HG02981 (cell line): ENCODE measurements at regions not wholly inside any gene's neighbourhood (a gene's known extent, or its start where the extent isn't known, plus 50 kb on each side); places are given as distances from the start of the nearest gene placed in this dataset.

Experiments used
- ATAC-seq: cut with Tn5 transposase; IDR thresholded peaks from one replicate; pipeline ENCODE4 v1.9.1; 2021; ENCODE audit warnings: mild to moderate bottlenecking, moderate library complexity; ENCODE audit not compliant: unreplicated experiment

DNA sequence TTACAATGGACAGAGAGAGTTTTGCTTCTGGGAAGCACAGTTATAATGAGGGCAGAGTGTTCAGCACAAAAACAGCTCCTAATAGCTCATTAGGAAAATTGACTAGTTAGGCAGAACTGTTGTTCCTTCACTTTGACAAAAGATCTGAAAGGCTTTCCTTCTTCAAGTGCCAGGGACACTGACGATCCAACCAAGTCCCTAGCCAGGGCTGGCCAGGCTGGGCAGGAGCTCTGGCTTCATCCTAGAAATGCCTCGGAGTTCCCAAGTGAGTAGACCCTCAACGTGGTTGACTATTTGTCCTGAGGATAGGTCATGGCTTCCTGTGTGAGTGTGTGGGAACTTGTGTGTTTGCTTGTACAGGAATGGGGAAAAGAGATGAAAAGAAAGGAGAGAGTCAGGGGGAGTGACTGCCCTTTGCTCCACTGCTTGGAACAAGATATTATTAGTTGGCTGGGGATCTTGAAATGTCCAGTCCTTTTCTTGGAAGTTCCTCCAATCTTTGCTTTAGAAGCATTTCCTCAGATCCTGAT, 617.9 kb downstream of the NTRK3 start:
- no peak for ATAC-seq

DNA sequence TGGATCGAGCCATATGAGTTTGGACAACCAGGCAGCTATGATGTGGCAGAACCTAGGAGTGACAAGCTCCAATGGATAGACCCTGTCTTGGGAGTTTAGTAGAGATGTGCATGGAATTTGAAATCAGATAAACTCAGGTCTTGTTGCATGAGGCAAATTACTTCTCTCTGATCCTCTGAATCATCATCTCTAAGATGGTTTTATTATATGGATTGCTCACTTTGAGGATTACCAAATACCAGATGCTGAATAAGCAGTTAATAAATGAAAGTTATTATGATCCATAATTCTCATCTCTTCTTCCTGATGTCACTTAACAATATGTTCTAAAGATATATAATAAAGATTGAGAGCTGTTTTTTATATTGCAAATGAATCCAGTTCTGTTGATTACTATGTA, 622.2 kb downstream of the NTRK3 start:
- no peak for ATAC-seq

- no peak for ATAC-seq
These were observed 623.0 kb downstream of the NTRK3 start for GRCh38 chr15:87633525-87633924.

DNA sequence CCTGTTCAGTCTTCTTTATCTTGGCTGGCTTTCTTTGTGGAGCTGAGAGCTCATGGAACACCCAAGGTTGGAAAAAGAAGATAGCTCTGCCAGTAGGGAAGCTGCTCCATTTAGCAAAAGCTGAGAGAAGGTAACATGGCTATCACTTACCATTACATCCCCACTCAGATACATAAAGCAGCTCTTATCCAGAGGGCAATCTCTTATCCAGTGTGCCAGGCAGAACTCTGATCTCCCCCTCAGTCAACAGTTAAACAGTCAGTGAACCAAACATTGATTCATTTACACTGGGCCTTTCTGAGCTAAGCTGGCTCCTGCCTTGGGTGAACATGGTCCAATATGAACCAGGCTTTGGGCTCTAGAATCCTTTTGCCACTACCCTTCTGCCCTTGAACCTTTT, 624.2 kb downstream of the NTRK3 start:
- ATAC-seq: no peak

DNA sequence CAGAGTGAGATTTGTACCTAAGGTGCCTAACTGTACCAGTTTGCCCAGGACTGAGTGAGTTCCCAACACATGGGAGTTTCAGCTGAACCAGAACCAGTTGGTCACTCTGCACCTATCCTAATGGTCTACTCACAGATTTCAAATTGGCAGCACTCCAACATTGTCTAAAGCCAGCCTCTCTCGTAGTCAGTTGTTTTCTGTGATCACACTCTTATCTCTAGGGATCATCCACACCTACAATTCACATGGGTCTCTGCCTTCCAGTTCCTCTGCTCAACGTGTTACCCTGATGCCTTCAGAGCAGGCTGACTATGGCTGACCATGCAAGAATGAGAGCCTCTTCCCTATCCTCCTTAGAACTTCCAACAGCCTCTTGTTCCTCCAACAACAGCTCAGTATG, 624.8 kb downstream of the NTRK3 start:
- ATAC-seq: no peak

- no peak for ATAC-seq
These were observed 625.4 kb downstream of the NTRK3 start for GRCh38 chr15:87631093-87631492.

DNA sequence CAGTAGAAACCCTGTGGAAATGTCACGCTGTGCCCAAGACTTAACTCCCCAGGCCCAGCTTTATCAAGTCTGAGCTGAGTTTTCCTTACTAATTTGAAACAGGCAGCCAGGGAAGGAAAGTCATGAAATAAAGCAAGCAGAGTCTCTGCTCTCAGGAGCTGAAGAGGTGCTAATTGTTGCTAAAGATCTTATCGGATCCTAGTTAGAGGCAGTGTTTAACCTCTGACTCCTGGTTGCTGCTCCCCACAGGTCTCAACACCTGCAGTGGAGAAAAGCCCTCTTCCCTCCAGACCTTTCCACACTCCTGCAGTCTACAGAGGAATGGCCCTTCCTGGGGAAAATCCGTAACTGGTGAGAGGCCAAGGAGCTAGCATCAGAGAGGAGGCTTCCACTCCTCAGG, 628.2 kb downstream of the NTRK3 start:
- ATAC-seq: no peak

DNA sequence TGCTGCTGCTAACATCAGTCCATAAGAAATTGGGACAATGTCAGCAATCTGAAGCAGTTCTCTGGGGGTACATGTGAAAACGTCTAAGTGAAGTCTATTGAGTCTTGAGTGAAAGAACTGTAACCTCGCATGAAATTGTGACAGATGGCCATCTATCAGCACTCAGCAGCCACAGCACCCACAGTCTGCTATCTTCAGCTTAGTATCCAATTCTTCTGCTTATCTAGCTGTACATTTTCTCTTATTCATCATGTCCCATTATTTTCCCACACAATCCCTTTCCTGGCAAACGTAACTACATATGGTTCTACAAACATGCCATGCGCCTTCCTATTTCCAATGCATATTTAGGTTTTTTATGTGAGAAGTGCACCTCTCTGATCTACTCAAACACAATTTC, 629.7 kb downstream of the NTRK3 start:
- ATAC-seq: no peak

DNA sequence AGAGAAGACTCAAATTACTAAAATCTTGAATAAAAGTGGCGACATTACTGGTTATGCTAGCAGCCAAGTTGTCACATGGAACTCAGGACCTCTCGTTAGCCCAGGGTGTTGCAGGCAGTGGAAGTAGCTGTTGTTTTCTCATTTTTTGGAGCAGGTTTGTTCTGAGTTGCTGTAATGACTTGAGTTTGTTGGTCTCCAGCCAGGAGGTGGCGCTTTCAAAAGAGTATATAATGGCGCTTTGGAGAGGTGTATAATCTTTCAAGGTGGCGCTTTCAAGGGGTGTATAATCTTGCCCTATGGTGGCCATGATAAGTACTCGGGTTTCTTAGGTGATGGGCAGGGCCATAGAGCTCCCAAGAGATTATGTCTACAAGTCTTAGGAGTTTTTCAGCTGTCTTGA, 632.7 kb downstream of the NTRK3 start:
- no peak for ATAC-seq

DNA sequence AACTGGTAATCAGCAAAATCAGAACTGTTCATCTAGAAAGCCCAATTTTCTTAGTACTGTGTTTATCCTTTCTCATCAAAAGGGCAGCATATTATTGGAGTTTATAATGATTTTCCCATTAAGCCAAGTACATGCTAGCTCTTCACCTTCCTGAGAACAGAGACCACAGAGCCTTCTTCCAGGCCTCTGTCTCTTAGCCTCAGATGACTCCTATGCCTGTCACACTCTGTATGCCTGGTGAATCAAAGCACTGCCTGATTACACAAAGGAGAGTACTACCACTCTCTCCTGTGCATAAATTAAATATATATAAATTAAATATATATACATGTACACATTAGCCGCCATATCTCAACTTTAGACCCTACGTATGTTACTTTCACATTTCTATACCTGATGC, 636.1 kb downstream of the NTRK3 start:
- ATAC-seq: no peak

DNA sequence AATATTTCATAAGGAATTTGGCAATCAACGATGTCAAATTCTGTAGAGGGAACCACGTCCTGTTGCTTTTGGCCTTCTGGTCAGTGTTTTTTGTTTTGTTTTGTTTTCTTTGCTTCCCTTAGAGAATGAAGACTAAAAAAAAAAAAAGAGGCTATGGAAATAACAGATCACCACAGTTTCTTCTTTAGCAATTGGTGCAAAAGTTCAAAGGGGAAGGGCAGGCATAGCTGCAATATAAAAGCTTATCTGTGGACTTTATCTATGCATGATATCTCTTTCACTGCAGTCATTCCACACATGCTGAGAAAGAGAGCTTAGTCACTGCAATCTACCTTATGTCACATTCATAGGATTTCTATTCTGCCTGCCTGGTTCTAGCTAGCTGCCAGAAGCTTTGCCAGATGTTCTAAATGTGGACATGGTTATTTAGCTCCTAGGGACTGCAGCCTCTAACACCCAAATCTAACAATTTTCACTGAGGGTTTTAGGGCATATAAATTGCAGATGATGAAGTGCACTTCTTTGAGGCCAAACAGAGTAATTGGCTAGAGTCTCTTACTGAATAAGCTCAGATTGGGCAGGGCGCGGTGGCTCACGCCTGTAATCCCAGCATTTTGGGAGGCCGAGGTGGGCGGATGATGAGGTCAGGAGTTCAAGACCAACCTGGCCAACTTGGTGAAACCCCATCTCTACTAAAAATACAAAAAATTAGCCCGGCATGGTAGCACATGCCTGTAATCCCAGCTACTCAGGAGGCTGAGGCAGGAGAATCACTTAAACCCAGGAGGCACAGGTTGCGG, 637.2 kb downstream of the NTRK3 start:
- no peak for ATAC-seq

GRCh38 chr15:87618203-87618725, 638.3 kb downstream of the NTRK3 start:
- no peak for ATAC-seq

DNA sequence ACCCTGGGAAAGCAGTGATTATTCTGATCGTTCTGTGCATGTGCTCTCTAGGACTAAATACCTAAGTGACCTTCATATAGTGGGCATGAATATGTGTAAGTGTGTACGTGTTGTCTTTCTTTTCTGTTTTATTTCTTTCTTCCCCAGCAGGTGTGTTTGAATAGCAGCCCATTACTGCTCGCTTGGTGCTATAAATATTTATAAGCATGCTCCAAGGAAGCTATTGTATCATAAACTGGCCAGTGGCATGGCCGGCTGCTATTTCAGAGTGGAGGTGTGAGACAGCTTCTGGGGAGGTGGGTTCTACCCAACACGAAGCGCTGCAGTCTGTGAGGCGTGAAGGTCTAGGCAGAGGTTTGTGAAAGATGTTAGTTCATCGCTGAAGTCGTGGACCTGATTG, 641.8 kb downstream of the NTRK3 start:
- ATAC-seq: no peak

DNA sequence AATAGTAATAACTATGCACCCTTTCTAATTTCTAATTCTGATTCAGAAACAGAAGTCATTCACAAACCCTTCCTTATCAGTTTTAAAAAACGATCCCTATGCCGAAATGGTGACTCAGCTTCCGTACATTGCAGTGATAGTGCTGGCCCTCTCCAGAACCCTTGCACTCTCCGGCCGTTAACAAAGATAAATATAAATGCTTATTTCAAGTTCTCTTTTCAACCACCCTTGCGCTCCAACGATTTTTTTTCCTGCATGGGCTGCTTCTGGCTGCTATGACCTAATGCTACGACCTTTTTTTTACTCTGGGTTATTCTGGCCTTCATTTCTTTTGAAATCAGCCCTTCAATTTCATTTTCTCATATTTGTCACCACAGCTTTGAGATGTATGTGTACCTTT, 646.2 kb downstream of the NTRK3 start:
- no peak for ATAC-seq

DNA sequence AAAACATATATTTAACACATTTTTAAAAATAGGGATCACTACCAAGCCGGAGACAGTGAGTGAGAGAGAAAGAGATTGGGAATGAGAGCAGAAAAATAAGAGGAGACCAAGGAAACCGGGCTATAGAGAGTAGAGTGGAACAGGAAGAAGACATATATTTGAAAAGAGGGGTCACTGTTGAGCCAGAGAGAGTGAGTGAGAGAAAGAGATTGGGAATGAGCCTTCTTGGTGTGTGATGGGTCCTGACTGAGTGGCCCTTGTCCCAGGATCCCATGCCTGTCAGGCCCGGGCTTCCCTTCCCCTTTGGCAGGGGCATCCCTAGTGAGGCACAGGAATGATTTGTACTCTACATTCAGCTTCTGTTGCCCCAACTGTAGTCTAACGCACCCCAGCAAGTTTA, 646.6 kb downstream of the NTRK3 start:
- ATAC-seq: no peak

DNA sequence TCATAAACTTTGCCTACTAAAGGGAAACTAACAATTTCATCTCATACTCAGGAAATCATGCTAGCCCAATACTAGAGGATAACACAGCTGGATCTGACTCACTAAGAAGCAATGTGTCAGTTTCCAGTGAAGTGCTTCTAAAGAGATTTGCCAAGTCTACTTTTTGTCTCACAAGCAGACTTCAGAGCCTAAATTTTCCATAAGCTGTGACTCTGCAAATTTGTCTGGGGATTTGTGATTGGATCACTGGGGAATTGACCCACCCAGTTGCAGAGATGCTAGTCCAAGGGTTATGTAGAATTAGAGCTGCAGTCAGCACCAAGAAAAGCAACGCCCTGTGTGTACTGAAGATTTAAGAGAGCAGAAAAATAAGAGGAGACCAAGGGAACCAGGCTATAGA, 647.1 kb downstream of the NTRK3 start:
- ATAC-seq: no peak

GRCh38 chr15:87608238-87609028, 648.1 kb downstream of the NTRK3 start:
- no peak for ATAC-seq

DNA sequence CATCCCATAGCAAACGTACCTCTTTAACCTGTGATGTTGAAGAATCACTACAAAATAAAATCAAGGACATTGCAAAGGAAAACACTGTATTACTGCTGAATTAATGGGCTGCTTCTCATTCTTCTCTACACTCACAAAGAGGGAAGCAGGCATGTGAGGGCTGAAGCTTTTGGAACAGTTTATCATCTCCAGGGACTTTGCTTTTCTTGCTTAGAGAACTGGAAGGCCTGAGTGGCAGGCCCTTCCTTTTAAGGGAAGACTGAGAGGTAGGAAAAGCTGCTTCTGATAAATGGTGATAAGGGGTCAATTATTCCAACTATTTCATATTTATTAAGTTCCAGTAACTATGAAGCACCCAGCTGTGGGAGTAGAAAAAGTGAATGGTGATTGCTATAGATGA, 649.6 kb downstream of the NTRK3 start:
- no peak for ATAC-seq

- ATAC-seq: no peak
These were observed 651.6 kb downstream of the NTRK3 start for GRCh38 chr15:87604857-87605446.

GRCh38 chr15:87602371-87602770, 654.2 kb downstream of the NTRK3 start:
- no peak for ATAC-seq

GRCh38 chr15:87599616-87600015, 656.9 kb downstream of the NTRK3 start:
- ATAC-seq: no peak
